Coronary artery (tissue), 2 donors: ENCODE measurements at regions not wholly inside any gene's neighbourhood (a gene's known extent, or its start where the extent isn't known, plus 50 kb on each side); places are given as distances from the start of the nearest gene placed in this dataset.

ENCODE experiments used
- DNase-seq: peaks from one replicate; pipeline ENCODE4 v3.0.0-alpha.2; 2017; ENCODE audit warnings: low spot score
- H3K27ac ChIP-seq, 2 donors: fragments of 200-600 bp; sonication (generic); one replicate each; pipeline ENCODE4 v1.5.1; 2016 to 2019
- H3K4me3 ChIP-seq: fragments of 200-600 bp; sonication (generic); 2 replicates; pipeline ENCODE4 v1.5.1; 2016; ENCODE audit warnings: mild to moderate bottlenecking, moderate library complexity
- CTCF ChIP-seq: fragments of 200-600 bp; sonication (generic); IDR thresholded peaks from one replicate; pipeline ENCODE4 v1.5.1; 2019; ENCODE audit warnings: antibody characterized with exemption

GRCh38 chr10:129027906-129028305 is 439.1 kb upstream of the MGMT start:
- Histone ChIP-seq H3K4me3 (no peak overlapping the region), H3K27ac (no peak overlapping the region)
- DNase-seq, result no peak
- no peak for TF ChIP-seq CTCF

- no peak overlapping the region for H3K4me3 ChIP-seq
- DNase-seq, result no peak
- TF ChIP-seq CTCF, result no peak
- no peak overlapping the region for H3K27ac ChIP-seq
These were observed 438.6 kb upstream of the MGMT start for GRCh38 chr10:129028451-129028850.

- no peak for TF ChIP-seq CTCF
- DNase-seq, result no peak
- Histone ChIP-seq H3K27ac (no peak overlapping the region), H3K4me3 (no peak overlapping the region)
These were observed 438.0 kb upstream of the MGMT start for GRCh38 chr10:129029051-129029450.

GRCh38 chr10:129029851-129030602 is 437.0 kb upstream of the MGMT start:
- Histone ChIP-seq H3K4me3 (no peak overlapping the region), H3K27ac (no peak overlapping the region)
- no peak for TF ChIP-seq CTCF
- DNase-seq, result no peak

GRCh38 chr10:129030603-129030895 is 436.5 kb upstream of the MGMT start:
- Histone ChIP-seq H3K4me3 (no peak overlapping the region), H3K27ac (no peak overlapping the region)
- DNase-seq, result no peak
- TF ChIP-seq CTCF, result no peak

GRCh38 chr10:129030996-129031843 is 435.8 kb upstream of the MGMT start:
- H3K4me3 ChIP-seq, result no peak overlapping the region
- no peak for DNase-seq
- H3K27ac ChIP-seq, result no peak overlapping the region
- TF ChIP-seq CTCF, result peak; percentile 80

- DNase-seq, result no peak
- no peak overlapping the region for H3K27ac ChIP-seq
- H3K4me3 ChIP-seq, result no peak overlapping the region
- peak; percentile 11 for TF ChIP-seq CTCF
These were observed 435.2 kb upstream of the MGMT start for GRCh38 chr10:129031844-129032150.
